Right forelimb (tissue), 1 donor: ENCODE measurements at regions not wholly inside any gene's neighbourhood (a gene's known extent, or its start where the extent isn't known, plus 50 kb on each side); places are given as distances from the start of the nearest gene placed in this dataset.
"Not testable (repeated sequence)": the region's sequence is repeated elsewhere in the genome, so short reads cannot be mapped to it uniquely, and the experiment has no call there.

ENCODE experiments used
- DNase-seq: peaks from one replicate; pipeline ENCODE4 v3.0.0-alpha.2; 2018

- DNase-seq, result no peak
Measured at GRCh38 chr10:30762620-30763019, 133.1 kb upstream of the LYZL2 start.

GRCh38 chr10:30759423-30759822, 129.9 kb upstream of the LYZL2 start:
- DNase-seq, result no peak

GRCh38 chr10:30758338-30758737, 128.8 kb upstream of the LYZL2 start:
- no peak for DNase-seq

GRCh38 chr10:30756896-30757295, 127.3 kb upstream of the LYZL2 start:
- no peak for DNase-seq

- no peak for DNase-seq
Measured at GRCh38 chr10:30756151-30756550, 126.6 kb upstream of the LYZL2 start.

GRCh38 chr10:30755441-30755953, 125.9 kb upstream of the LYZL2 start:
- peak; percentile 89 for DNase-seq

- DNase-seq, result no peak
Measured at GRCh38 chr10:30752481-30752881, 122.9 kb upstream of the LYZL2 start.

GRCh38 chr10:30751678-30752331, 122.3 kb upstream of the LYZL2 start:
- DNase-seq, result peak; percentile 86

GRCh38 chr10:30750971-30751677, 121.6 kb upstream of the LYZL2 start:
- DNase-seq, result no peak

GRCh38 chr10:30749385-30749784, 119.8 kb upstream of the LYZL2 start:
- no peak for DNase-seq

- DNase-seq, result no peak
Measured at GRCh38 chr10:30748152-30748973, 118.8 kb upstream of the LYZL2 start.

GRCh38 chr10:30747633-30748032, 118.1 kb upstream of the LYZL2 start:
- DNase-seq, result no peak

GRCh38 chr10:30745953-30746352, 116.4 kb upstream of the LYZL2 start:
- no peak for DNase-seq

GRCh38 chr10:30744106-30744505, 114.6 kb upstream of the LYZL2 start:
- no peak for DNase-seq

GRCh38 chr10:30743586-30743985, 114.0 kb upstream of the LYZL2 start:
- no peak for DNase-seq

- DNase-seq, result no peak
Measured at GRCh38 chr10:30742471-30742870, 112.9 kb upstream of the LYZL2 start.

- not testable (repeated sequence) for DNase-seq
Measured at GRCh38 chr10:30740774-30741173, 111.2 kb upstream of the LYZL2 start.

GRCh38 chr10:30738416-30738815, 108.9 kb upstream of the LYZL2 start:
- DNase-seq, result no peak

GRCh38 chr10:30737931-30738391, 108.4 kb upstream of the LYZL2 start:
- DNase-seq, result no peak

- DNase-seq, result no peak
Measured at GRCh38 chr10:30736685-30737232, 107.2 kb upstream of the LYZL2 start.

GRCh38 chr10:30734901-30735300, 105.3 kb upstream of the LYZL2 start:
- DNase-seq, result no peak

GRCh38 chr10:30732671-30733070, 103.1 kb upstream of the LYZL2 start:
- no peak for DNase-seq

- DNase-seq, result no peak
Measured at GRCh38 chr10:30731963-30732362, 102.4 kb upstream of the LYZL2 start.
